ENCODE measurements at regions not wholly inside any gene's neighbourhood (a gene's known extent, or its start where the extent isn't known, plus 50 kb on each side); places are given as distances from the start of the nearest gene placed in this dataset.

DNA sequence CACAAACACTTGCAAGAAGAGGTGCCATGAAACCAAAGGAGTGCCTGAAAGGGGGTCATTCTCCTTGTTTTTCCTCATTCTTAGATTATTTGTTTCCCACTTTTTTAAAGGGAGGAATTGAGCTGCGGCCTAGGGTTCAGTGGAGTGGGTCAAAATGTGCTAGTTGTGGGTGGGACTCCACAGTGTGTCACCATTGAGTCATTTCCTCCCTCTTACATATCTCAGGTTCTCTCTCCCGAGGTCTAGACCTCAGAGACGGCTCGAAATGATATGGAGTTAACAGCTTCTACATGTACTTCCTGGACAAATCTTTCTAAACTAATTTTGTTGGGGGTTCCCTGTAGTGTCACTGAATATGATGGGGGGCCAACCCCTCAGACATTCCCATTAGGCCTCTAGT lies 328.4 kb upstream of the SPANXN1 start:
- no peak for ATAC-seq (ENCODE audit: insufficient read depth, low FRiP score)
- Histone ChIP-seq H3K27ac (ENCODE audit: low read depth in 1 of 2, low read length in 1 of 2) (no peak overlapping the region), H3K9ac (ENCODE audit: insufficient read depth in 1 of 2, low read length in 2 of 2) (no peak overlapping the region), H3K4me3 (no peak overlapping the region), H3K27me3 (ENCODE audit: control insufficient read depth in 3 of 3, insufficient read depth in 3 of 3, low read length in 2 of 3) (no peaks in the 10 kb centered on the region), H3K9me3 (ENCODE audit: control insufficient read depth in 4 of 4, insufficient read depth in 3 of 4, low read length in 3 of 4) (peaks cover 0 to 3% (median 0%) of the 10 kb centered on the region in 4 donors), H3K36me3 (ENCODE audit: control insufficient read depth in 4 of 4, insufficient read depth in 4 of 4, low read length in 4 of 4) (no peaks in the 10 kb centered on the region), H3K4me1 (ENCODE audit: control insufficient read depth in 5 of 5, insufficient read depth in 5 of 5, low read length in 5 of 5) (no peaks in the 10 kb centered on the region)
- TF ChIP-seq, protein P1, sequence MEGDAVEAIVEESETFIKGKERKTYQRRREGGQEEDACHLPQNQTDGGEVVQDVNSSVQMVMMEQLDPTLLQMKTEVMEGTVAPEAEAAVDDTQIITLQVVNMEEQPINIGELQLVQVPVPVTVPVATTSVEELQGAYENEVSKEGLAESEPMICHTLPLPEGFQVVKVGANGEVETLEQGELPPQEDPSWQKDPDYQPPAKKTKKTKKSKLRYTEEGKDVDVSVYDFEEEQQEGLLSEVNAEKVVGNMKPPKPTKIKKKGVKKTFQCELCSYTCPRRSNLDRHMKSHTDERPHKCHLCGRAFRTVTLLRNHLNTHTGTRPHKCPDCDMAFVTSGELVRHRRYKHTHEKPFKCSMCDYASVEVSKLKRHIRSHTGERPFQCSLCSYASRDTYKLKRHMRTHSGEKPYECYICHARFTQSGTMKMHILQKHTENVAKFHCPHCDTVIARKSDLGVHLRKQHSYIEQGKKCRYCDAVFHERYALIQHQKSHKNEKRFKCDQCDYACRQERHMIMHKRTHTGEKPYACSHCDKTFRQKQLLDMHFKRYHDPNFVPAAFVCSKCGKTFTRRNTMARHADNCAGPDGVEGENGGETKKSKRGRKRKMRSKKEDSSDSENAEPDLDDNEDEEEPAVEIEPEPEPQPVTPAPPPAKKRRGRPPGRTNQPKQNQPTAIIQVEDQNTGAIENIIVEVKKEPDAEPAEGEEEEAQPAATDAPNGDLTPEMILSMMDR (IDR thresholded peaks at IDR 0.05; ENCODE audit: control extremely low read depth, extremely low read depth), result no peak
- no peak for DNase-seq
- WGBS, 2 donors, result 67 to 76% methylated on average over 4 of the region's 4 CpGs

DNA sequence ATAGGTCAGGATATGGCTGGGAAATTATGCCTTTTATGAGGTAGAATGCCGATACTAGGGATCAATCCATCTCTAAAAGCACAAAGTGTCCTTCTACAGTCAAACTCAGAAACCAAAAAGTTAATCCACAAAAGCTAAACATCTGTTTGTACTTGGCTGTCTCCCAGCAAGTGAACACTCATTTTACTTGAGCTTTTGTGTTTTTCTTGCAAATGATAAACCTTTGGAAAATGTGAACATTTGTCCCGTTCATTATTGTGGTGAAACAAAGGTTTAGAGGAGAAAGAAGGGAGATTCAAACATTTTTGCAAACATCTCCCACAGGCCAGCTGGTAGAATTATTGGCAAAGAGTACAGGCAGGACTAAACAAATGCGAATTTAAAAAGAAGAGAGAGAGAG lies 300.6 kb upstream of the SPANXN1 start:
- no peaks in the 10 kb centered on the region for H3K36me3 ChIP-seq (ENCODE audit: control insufficient read depth in 4 of 4, insufficient read depth in 4 of 4, low read length in 4 of 4)
- 58 to 74% methylated on average over 3 of the region's 3 CpGs for WGBS, 2 donors

More for the DNA sequence above, 300.6 kb upstream of the SPANXN1 start:
- H3K9ac ChIP-seq (ENCODE audit: insufficient read depth in 1 of 2, low read length in 2 of 2), result no peak overlapping the region
- TF ChIP-seq, protein P1 (IDR thresholded peaks at IDR 0.05; ENCODE audit: control extremely low read depth, extremely low read depth), result no peak
- no peaks in the 10 kb centered on the region for H3K4me1 ChIP-seq (ENCODE audit: control insufficient read depth in 5 of 5, insufficient read depth in 5 of 5, low read length in 5 of 5)
- DNase-seq, result no peak
- H3K27ac ChIP-seq (ENCODE audit: low read depth in 1 of 2, low read length in 1 of 2), result no peak overlapping the region
- peaks cover 0 to 8% (median 4%) of the 10 kb centered on the region in 4 donors for H3K9me3 ChIP-seq (ENCODE audit: control insufficient read depth in 4 of 4, insufficient read depth in 3 of 4, low read length in 3 of 4)
- ATAC-seq (ENCODE audit: insufficient read depth, low FRiP score), result no peak
- no peak overlapping the region for H3K4me3 ChIP-seq
- no peaks in the 10 kb centered on the region for H3K27me3 ChIP-seq (ENCODE audit: control insufficient read depth in 3 of 3, insufficient read depth in 3 of 3, low read length in 2 of 3)
